DND-41 (cell line): ENCODE measurements at regions not wholly inside any gene's neighbourhood (a gene's known extent, or its start where the extent isn't known, plus 50 kb on each side); places are given as distances from the start of the nearest gene placed in this dataset.

Experiments
- ATAC-seq: fragments of 200-7000 bp; cut with Tn5 transposase; 3 replicates; pipeline ENCODE4 v1.9.1; 2021; ENCODE audit warnings: low read depth; ENCODE audit not compliant: insufficient read depth
- DNase-seq: peaks from one replicate; pipeline ENCODE4 v3.0.0-alpha.2; 2020
- H2AFZ ChIP-seq: 2 replicates; pipeline ENCODE4 v1.6.0; 2012; ENCODE audit warnings: low read depth, low read length
- H3K27ac ChIP-seq: 2 replicates; pipeline ENCODE4 v1.5.1; 2012; ENCODE audit warnings: low read length, inconsistent platforms
- H3K27me3 ChIP-seq: fragments of 200-600 bp; sonication (generic); 2 replicates; pipeline ENCODE4 v1.6.0; 2012; ENCODE audit warnings: low read length, mild to moderate bottlenecking, inconsistent platforms; ENCODE audit not compliant: insufficient read depth, poor library complexity
- H3K36me3 ChIP-seq: 2 replicates; pipeline ENCODE4 v1.5.1; 2012; ENCODE audit warnings: low read length, inconsistent platforms; ENCODE audit not compliant: insufficient read depth
- H3K4me1 ChIP-seq: 2 replicates; pipeline ENCODE4 v1.5.1; 2012; ENCODE audit warnings: mild to moderate bottlenecking, low read length; ENCODE audit not compliant: insufficient read depth
- H3K4me2 ChIP-seq: 2 replicates; pipeline ENCODE4 v1.6.0; 2012; ENCODE audit warnings: mild to moderate bottlenecking, moderate library complexity, low read length, inconsistent platforms; ENCODE audit not compliant: insufficient read depth
- H3K4me3 ChIP-seq, 2 experiments: fragments of 200-600 bp in 1 of 2; shearing (Covaris generic) in 1 of 2; 2 replicates each; pipeline ENCODE4 v1.5.1; 2012 to 2016; ENCODE audit warnings: inconsistent platforms in 2 of 2, low read length in 2 of 2, mild to moderate bottlenecking in 2 of 2, low read depth in 1 of 2, moderate library complexity in 1 of 2
- H3K79me2 ChIP-seq: 2 replicates; pipeline ENCODE4 v1.6.0; 2012; ENCODE audit warnings: low read length, inconsistent platforms; ENCODE audit not compliant: insufficient read depth
- H3K9ac ChIP-seq: 2 replicates; pipeline ENCODE4 v1.6.0; 2012; ENCODE audit warnings: low read depth, mild to moderate bottlenecking, inconsistent platforms, low read length, moderate library complexity
- H3K9me3 ChIP-seq: 2 replicates; pipeline ENCODE4 v1.5.1; 2012; ENCODE audit warnings: low read length, moderate library complexity, mild to moderate bottlenecking, inconsistent platforms; ENCODE audit not compliant: insufficient read depth, severe bottlenecking
- H4K20me1 ChIP-seq: 2 replicates; pipeline ENCODE4 v1.6.0; 2012; ENCODE audit warnings: low read length; ENCODE audit not compliant: insufficient read depth
- CTCF ChIP-seq: IDR thresholded peaks from 2 replicates; pipeline ENCODE4 v1.5.1; 2012; ENCODE audit warnings: borderline replicate concordance, low read length, moderate library complexity, mild to moderate bottlenecking; ENCODE audit not compliant: poor library complexity, severe bottlenecking; ENCODE audit errors: extremely low read depth
- EZH2 ChIP-seq: IDR thresholded peaks from 3 replicates; pipeline ENCODE4 v1.6.1; 2012; ENCODE audit warnings: borderline replicate concordance, low read depth, mild to moderate bottlenecking, moderate library complexity, low read length, inconsistent platforms; ENCODE audit not compliant: severe bottlenecking

GRCh38 chr18:44119607-44120006, 561.1 kb upstream of the SETBP1 start:
- H3K4me1 ChIP-seq = no peaks in the 10 kb centered on the region
- H3K9me3 ChIP-seq = no peaks in the 10 kb centered on the region
- H3K4me2 ChIP-seq = no peak overlapping the region
- H3K27me3 ChIP-seq = no peaks in the 10 kb centered on the region
- no peak overlapping the region for H3K9ac ChIP-seq
- H3K27ac ChIP-seq = no peak overlapping the region
- H3K4me3 ChIP-seq = no peak overlapping the region
- ATAC-seq (no peak), DNase-seq (no peak)
- no peak for TF ChIP-seq CTCF
- TF ChIP-seq EZH2 = no peak
- no peak overlapping the region for H2AFZ ChIP-seq
- H3K79me2 ChIP-seq = no peaks in the 10 kb centered on the region
- no peaks in the 10 kb centered on the region for H4K20me1 ChIP-seq
- no peaks in the 10 kb centered on the region for H3K36me3 ChIP-seq

GRCh38 chr18:44123743-44124142, 556.9 kb upstream of the SETBP1 start:
- no peak overlapping the region for H3K27ac ChIP-seq
- H3K79me2 ChIP-seq = no peaks in the 10 kb centered on the region
- H3K9me3 ChIP-seq = no peaks in the 10 kb centered on the region
- ATAC-seq (no peak), DNase-seq (no peak)
- no peaks in the 10 kb centered on the region for H3K27me3 ChIP-seq
- TF ChIP-seq EZH2 (no peak), CTCF (no peak)
- H3K9ac ChIP-seq = no peak overlapping the region
- no peaks in the 10 kb centered on the region for H4K20me1 ChIP-seq
- no peaks in the 10 kb centered on the region for H3K4me1 ChIP-seq
- no peak overlapping the region for H3K4me2 ChIP-seq
- no peak overlapping the region for H2AFZ ChIP-seq
- H3K36me3 ChIP-seq = no peaks in the 10 kb centered on the region
- H3K4me3 ChIP-seq = no peak overlapping the region

GRCh38 chr18:44125446-44125845, 555.2 kb upstream of the SETBP1 start:
- no peaks in the 10 kb centered on the region for H3K4me1 ChIP-seq
- H2AFZ ChIP-seq = no peak overlapping the region
- H3K79me2 ChIP-seq = no peaks in the 10 kb centered on the region
- no peaks in the 10 kb centered on the region for H3K9me3 ChIP-seq
- ATAC-seq (no peak), DNase-seq (no peak)
- no peak overlapping the region for H3K27ac ChIP-seq
- H3K9ac ChIP-seq = no peak overlapping the region
- no peak overlapping the region for H3K4me3 ChIP-seq
- H3K36me3 ChIP-seq = no peaks in the 10 kb centered on the region
- no peaks in the 10 kb centered on the region for H3K27me3 ChIP-seq
- no peaks in the 10 kb centered on the region for H4K20me1 ChIP-seq
- H3K4me2 ChIP-seq = no peak overlapping the region
- TF ChIP-seq CTCF = no peak

GRCh38 chr18:44126598-44126997, 554.1 kb upstream of the SETBP1 start:
- H3K4me3 ChIP-seq = no peak overlapping the region
- H3K79me2 ChIP-seq = no peaks in the 10 kb centered on the region
- no peak overlapping the region for H3K4me2 ChIP-seq
- TF ChIP-seq CTCF (no peak), EZH2 (no peak)
- no peak for ATAC-seq
- H3K27me3 ChIP-seq = no peaks in the 10 kb centered on the region
- H3K4me1 ChIP-seq = no peaks in the 10 kb centered on the region
- H4K20me1 ChIP-seq = no peaks in the 10 kb centered on the region
- no peaks in the 10 kb centered on the region for H3K9me3 ChIP-seq
- no peak overlapping the region for H3K27ac ChIP-seq
- no peaks in the 10 kb centered on the region for H3K36me3 ChIP-seq
- no peak for DNase-seq
- H3K9ac ChIP-seq = no peak overlapping the region
- no peak overlapping the region for H2AFZ ChIP-seq
